Progenitor cell of endocrine pancreas (in vitro differentiated cells): ENCODE measurements at regions not wholly inside any gene's neighbourhood (a gene's known extent, or its start where the extent isn't known, plus 50 kb on each side); places are given as distances from the start of the nearest gene placed in this dataset.

ENCODE experiments used
- DNase-seq: peaks from one replicate; pipeline ENCODE4 v3.0.0; 2021; ENCODE audit warnings: low spot score; ENCODE audit not compliant: unreplicated experiment
- H3K27ac Mint-ChIP-seq: 2 replicates; pipeline ENCODE4 v1.8.0; 2021; ENCODE audit warnings: mild to moderate bottlenecking, moderate library complexity, mixed read lengths
- H3K27me3 Mint-ChIP-seq: 2 replicates; pipeline ENCODE4 v1.8.0; 2021; ENCODE audit warnings: mixed read lengths
- H3K36me3 Mint-ChIP-seq: 2 replicates; pipeline ENCODE4 v1.8.0; 2022; ENCODE audit warnings: mixed read lengths; ENCODE audit not compliant: insufficient read depth
- H3K4me1 Mint-ChIP-seq: 2 replicates; pipeline ENCODE4 v1.8.0; 2021; ENCODE audit warnings: low read depth, mixed read lengths
- H3K4me3 Mint-ChIP-seq: 2 replicates; pipeline ENCODE4 v1.8.0; 2021; ENCODE audit warnings: low read depth, mild to moderate bottlenecking, moderate library complexity, mixed read lengths
- H3K9me3 Mint-ChIP-seq: 2 replicates; pipeline ENCODE4 v1.8.0; 2021; ENCODE audit warnings: low read depth, mixed read lengths
- TF ChIP-seq, protein P1 (sequence below): fragments of 200-600 bp; sonication (generic); IDR thresholded peaks from one replicate; pipeline ENCODE4 v1.5.0; 2021; ENCODE audit warnings: antibody characterized with exemption, mild to moderate bottlenecking; ENCODE audit not compliant: unreplicated experiment

DNA sequence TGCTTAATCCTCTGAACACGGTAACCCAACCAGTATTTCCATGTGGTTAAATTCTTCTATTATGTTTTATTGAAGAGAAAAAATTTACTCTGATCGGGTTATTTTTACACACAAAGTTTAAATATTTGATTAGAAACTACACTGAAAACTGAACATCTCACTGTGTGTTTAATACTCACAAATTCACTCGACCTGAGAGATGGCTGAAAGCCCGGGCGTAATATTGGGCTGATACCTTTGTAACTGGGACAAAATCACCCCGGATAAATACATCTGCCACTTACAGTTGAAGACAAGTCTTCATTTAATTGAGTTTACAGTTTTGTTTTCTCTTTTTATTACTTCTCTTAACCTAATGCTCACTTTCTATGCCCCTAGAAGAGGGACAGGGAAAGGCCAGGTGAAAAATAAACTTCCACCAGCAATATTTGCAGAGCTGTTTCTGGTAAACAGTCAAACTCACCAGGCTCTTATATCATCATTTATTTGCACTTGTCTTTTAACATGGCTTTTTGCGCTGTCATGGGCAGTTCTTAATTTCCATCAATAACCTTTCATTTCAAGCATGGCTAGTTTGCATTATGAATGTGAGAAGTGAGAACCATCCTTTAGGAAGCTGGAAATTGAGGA lies 145.6 kb upstream of the TMCO5A start:
- no peak for DNase-seq
- Mint-ChIP-seq H3K36me3 (no peaks in the 10 kb centered on the region), H3K4me1 (peaks cover 24% of the 10 kb centered on the region), H3K4me3 (no peak overlapping the region), H3K27me3 (no peaks in the 10 kb centered on the region), H3K27ac (no peak overlapping the region), H3K9me3 (peaks cover 3% of the 10 kb centered on the region)
- TF ChIP-seq, protein P1, sequence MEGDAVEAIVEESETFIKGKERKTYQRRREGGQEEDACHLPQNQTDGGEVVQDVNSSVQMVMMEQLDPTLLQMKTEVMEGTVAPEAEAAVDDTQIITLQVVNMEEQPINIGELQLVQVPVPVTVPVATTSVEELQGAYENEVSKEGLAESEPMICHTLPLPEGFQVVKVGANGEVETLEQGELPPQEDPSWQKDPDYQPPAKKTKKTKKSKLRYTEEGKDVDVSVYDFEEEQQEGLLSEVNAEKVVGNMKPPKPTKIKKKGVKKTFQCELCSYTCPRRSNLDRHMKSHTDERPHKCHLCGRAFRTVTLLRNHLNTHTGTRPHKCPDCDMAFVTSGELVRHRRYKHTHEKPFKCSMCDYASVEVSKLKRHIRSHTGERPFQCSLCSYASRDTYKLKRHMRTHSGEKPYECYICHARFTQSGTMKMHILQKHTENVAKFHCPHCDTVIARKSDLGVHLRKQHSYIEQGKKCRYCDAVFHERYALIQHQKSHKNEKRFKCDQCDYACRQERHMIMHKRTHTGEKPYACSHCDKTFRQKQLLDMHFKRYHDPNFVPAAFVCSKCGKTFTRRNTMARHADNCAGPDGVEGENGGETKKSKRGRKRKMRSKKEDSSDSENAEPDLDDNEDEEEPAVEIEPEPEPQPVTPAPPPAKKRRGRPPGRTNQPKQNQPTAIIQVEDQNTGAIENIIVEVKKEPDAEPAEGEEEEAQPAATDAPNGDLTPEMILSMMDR: no peak

DNA sequence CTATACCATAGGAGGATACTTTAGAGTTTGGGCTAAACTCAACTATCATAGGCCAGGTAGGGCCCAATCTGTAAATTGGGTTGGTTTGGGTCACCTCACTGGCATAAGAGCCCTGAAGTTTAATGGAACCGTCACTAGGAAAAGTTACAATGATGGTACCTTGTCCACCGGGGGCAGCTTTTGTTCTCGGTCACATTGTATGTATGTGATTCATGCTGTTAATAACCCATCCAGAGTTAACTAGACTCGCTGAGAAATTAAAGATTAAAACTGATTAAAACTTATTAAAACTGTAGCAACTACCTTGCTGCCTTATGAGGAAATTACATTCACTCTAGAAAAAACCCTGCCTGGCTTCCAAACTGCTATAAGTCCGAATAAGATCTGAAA lies 145.0 kb upstream of the TMCO5A start:
- H3K36me3 Mint-ChIP-seq: no peaks in the 10 kb centered on the region
- H3K4me3 Mint-ChIP-seq: no peak overlapping the region
- peaks cover 3% of the 10 kb centered on the region for H3K9me3 Mint-ChIP-seq
- peaks cover 24% of the 10 kb centered on the region for H3K4me1 Mint-ChIP-seq
- TF ChIP-seq, protein P1: no peak
- DNase-seq: no peak
- H3K27ac Mint-ChIP-seq: no peak overlapping the region
- H3K27me3 Mint-ChIP-seq: no peaks in the 10 kb centered on the region

GRCh38 chr15:37789881-37790280 lies 144.6 kb upstream of the TMCO5A start:
- H3K9me3 Mint-ChIP-seq: peaks cover 3% of the 10 kb centered on the region
- H3K36me3 Mint-ChIP-seq: no peaks in the 10 kb centered on the region
- H3K4me3 Mint-ChIP-seq: no peak overlapping the region
- TF ChIP-seq, protein P1: no peak
- peaks cover 24% of the 10 kb centered on the region for H3K4me1 Mint-ChIP-seq
- no peak overlapping the region for H3K27ac Mint-ChIP-seq
- no peaks in the 10 kb centered on the region for H3K27me3 Mint-ChIP-seq
- DNase-seq: no peak

DNA sequence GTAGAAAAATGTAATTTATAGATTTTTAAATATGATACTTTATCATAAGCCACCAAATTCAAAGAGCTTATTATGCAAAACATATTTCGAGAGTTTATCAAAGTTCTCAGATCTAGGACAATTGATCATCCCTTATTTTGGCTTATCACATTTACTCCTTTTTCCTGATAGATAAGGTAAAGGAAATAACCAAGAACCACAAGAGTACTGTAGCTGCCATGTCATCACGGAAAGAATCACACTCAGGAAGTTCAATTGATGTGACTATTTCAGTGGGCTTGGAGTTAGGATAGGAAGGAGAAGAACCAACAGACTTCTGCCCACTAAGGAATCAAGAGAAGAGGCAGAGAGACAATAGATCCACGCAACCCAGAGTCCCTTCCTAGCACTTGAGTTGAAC lies 142.7 kb upstream of the TMCO5A start:
- H3K9me3 Mint-ChIP-seq: peaks cover 3% of the 10 kb centered on the region
- H3K36me3 Mint-ChIP-seq: no peaks in the 10 kb centered on the region
- H3K4me1 Mint-ChIP-seq: peaks cover 25% of the 10 kb centered on the region
- H3K27ac Mint-ChIP-seq: no peak overlapping the region
- no peak for DNase-seq
- H3K4me3 Mint-ChIP-seq: no peak overlapping the region
- TF ChIP-seq, protein P1: no peak
- peaks cover 4% of the 10 kb centered on the region for H3K27me3 Mint-ChIP-seq

- Mint-ChIP-seq H3K4me3 (no peak overlapping the region), H3K4me1 (peaks cover 25% of the 10 kb centered on the region), H3K9me3 (peaks cover 3% of the 10 kb centered on the region), H3K36me3 (no peaks in the 10 kb centered on the region), H3K27me3 (peaks cover 4% of the 10 kb centered on the region), H3K27ac (peak overlapping the region; percentile 33)
- no peak for DNase-seq
- TF ChIP-seq, protein P1: no peak
Measured at GRCh38 chr15:37792351-37792750, 142.1 kb upstream of the TMCO5A start.
